ENCODE measurements at regions not wholly inside any gene's neighbourhood (a gene's known extent, or its start where the extent isn't known, plus 50 kb on each side); places are given as distances from the start of the nearest gene placed in this dataset.

GRCh38 chr21:27464648-27465047 lies 497.8 kb upstream of the ADAMTS5 start:
- DNase-seq = no peak

- no peak for DNase-seq
These were observed 495.8 kb upstream of the ADAMTS5 start for GRCh38 chr21:27462726-27463125.

DNA sequence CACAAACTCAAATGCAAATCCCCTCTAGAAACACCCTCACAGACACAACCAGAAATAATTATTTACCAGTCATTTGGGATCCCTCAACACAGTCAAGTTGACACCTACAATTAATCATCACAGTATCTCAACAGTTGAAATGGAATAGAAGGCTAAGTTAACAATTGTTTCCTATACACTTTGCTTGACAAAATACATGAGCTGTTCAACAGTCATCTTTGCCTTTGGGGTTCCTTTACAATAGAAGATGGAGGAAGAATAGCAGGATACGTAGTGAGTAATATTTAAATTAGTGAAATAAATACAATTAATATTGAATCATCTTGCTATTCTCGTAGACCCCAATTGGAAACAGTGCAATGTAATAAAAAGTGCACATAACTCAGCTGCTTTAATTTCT lies 487.3 kb upstream of the ADAMTS5 start:
- no peak for DNase-seq

GRCh38 chr21:27451116-27451515 lies 484.2 kb upstream of the ADAMTS5 start:
- no peak for DNase-seq

- no peak for DNase-seq
These were observed 483.3 kb upstream of the ADAMTS5 start for GRCh38 chr21:27450216-27450615.

DNA sequence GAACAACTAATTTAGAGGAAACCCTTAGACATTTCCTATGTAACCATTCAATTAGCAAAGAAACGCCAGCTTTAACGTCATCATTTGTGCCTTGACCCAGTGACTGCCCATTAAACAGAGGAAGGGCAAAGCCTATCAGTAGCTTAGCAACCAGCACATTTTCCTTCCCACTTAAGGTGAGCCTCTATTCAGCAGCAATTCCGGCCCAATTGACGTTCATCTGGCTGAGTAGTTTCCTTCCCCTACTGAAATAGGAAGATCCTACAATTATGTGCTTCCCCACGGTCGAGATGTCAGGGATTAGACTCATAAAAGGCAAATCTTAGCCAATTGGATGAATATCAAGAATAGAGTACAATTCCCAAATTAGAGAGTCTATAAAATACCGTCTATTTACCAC lies 482.1 kb upstream of the ADAMTS5 start:
- no peak for DNase-seq

DNA sequence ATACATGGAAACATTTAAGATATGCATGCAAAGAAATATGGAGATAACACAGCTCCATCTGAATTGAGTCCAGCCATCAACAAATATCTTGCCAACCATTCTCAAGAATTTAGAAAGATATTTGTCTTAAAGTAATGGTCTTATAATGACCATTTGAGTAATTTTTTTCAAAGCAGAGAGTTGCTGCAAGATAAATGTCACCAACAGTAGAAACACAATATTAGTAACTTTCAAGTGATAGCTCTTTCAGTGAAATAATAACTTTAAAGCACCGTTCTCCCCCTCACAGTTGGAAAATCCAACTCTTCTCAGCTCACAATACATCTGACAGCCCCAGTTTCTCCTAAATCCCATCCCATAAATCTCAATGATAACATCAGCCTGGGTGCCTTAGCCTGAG lies 481.0 kb upstream of the ADAMTS5 start:
- DNase-seq = no peak

GRCh38 chr21:27429710-27430341 lies 462.9 kb upstream of the ADAMTS5 start:
- DNase-seq = no peak

- no peak for DNase-seq
These were observed 459.3 kb upstream of the ADAMTS5 start for GRCh38 chr21:27426196-27426595.

GRCh38 chr21:27425574-27425973 lies 458.7 kb upstream of the ADAMTS5 start:
- no peak for DNase-seq

GRCh38 chr21:27425172-27425571 lies 458.3 kb upstream of the ADAMTS5 start:
- DNase-seq = no peak

GRCh38 chr21:27424601-27425000 lies 457.7 kb upstream of the ADAMTS5 start:
- no peak for DNase-seq

DNA sequence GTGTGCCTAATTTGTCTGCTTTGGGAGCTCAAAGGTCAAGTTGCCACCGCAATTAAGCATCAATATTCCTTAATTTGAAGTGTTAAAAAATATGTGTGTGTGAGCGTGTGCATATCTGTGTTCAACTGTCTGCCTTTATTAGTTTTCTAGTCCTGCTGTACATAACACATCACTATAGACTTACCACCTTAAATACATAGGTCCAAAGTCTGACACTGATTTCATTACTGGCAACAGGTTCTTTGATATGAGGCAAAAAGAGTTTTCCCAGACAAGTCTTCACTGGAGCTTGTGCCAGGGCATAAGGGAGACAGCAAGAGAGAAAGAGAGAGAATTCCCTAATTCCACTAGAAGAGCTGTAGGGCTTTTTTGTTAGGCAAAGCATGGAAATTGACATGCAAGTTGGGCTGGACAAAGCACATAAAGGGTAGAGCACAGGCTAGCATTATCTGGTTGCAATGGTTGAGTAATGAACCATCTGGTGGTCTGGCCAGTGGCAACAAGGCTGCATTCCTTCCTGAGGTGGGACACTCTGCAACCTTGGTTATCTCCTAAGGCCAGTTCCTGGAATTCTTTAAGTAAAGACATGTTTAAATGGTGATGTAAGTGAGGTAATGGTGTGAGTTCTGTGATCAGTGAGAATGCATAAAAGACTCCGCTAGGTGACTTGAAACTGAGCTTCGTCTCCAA lies 457.2 kb upstream of the ADAMTS5 start:
- no peak for DNase-seq

GRCh38 chr21:27423038-27423437 lies 456.1 kb upstream of the ADAMTS5 start:
- no peak for DNase-seq

- DNase-seq = no peak
These were observed 455.5 kb upstream of the ADAMTS5 start for GRCh38 chr21:27422435-27422834.

DNA sequence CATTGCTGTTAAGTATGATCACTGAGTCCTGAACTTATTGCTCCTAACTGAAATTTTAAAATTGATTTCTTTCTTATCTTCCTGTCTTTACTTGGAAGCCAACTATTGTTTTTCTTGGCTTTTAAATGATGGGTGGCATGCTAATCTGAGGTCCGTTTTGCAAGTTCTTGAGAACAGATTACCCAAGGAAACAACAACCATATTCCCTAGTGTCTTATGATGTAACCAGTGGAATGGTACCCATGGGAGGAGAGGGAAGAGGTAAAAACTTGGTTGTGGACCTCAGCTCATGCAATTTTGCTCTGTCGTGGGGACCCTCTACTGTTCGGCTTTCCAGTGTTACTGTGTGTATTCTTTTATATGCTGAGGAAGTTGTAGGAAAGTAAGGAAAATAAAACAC lies 454.8 kb upstream of the ADAMTS5 start:
- DNase-seq = no peak

- DNase-seq = no peak
These were observed 452.3 kb upstream of the ADAMTS5 start for GRCh38 chr21:27419153-27419552.

- no peak for DNase-seq
These were observed 451.5 kb upstream of the ADAMTS5 start for GRCh38 chr21:27418346-27418745.

DNA sequence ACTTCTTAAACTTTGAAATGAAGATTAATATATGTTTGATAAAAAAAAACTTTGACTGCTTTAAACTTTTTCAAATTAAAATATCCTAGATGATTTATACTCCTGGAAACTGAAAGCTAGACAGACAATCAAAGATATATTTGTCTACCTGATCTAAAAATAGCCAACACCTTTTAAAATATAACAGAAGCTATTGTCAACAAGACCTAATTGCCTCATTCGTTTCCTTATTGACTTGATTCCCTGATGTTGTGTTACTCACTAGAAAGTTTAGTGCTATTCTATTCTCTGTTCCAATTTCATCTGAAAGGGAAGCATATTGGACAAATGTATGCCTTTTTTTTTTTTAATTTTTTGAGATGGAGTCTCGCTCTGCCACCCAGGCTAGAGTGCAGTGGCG lies 445.6 kb upstream of the ADAMTS5 start:
- DNase-seq = no peak

DNA sequence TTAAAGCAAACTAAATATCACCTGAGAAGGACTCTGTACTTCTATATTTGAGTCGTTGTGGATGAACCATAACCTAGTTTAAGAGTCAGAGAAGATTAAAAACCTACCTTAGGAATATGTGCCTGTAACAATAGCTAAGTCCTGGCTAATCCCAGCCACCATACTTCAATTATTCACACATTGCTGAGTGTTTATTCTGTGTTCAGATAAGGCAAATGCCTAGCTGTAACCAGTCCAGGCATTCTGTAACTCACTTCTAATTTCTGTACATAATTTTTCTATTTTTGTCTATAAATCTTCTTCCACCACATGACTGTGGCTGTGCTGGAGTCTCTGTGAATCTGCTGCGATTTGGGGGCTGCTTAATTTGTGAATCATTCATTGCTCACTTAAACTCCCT lies 441.9 kb upstream of the ADAMTS5 start:
- DNase-seq = no peak

GRCh38 chr21:27407271-27407670 lies 440.4 kb upstream of the ADAMTS5 start:
- DNase-seq = no peak

GRCh38 chr21:27406300-27407009 lies 439.6 kb upstream of the ADAMTS5 start:
- DNase-seq = peak; percentile 69

DNA sequence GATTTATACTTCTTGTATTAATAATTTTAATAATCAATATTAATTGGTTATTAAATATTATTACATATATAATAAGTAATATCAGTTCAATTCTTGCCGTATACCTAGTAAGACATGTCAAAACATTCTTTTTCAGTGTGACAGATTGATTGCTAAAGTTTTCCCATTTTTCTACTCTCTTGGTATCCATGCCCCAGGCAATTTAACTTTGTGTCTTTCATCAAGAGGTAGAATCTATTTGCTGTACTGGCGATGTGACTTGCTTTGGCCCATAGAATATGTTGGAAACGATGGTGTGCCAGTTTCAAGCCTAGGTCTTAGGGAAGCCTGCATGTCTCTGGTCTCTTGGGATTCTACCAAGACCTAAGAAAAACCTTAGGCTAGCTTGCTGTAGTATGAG lies 436.1 kb upstream of the ADAMTS5 start:
- DNase-seq = no peak

- DNase-seq = no peak
These were observed 433.2 kb upstream of the ADAMTS5 start for GRCh38 chr21:27400045-27400444.
